ENCODE measurements at regions not wholly inside any gene's neighbourhood (a gene's known extent, or its start where the extent isn't known, plus 50 kb on each side); places are given as distances from the start of the nearest gene placed in this dataset.

DNA sequence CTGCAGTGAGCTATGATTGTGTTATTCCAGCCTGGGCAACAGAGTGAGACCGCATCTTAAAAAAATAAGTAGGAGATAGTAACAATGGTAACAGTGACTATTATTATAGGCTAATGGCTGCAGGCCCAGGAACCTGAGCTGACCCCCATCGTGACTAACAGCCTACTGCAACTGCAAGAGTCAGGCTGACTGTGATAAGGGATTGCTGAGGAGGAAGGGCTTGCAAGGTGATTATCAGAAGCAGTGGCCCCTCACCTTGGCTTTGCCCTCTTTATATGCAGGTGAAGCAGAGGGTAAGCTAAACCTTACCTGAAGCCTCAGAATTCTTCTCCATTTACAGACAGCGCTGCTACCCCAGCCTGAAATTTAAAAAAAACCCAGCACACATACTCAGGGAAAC is 83.9 kb upstream of the SDK1 start:
- no peak for TF ChIP-seq POLR2A (IDR thresholded peaks at IDR 0.05)
- TF ChIP-seq, protein P1, sequence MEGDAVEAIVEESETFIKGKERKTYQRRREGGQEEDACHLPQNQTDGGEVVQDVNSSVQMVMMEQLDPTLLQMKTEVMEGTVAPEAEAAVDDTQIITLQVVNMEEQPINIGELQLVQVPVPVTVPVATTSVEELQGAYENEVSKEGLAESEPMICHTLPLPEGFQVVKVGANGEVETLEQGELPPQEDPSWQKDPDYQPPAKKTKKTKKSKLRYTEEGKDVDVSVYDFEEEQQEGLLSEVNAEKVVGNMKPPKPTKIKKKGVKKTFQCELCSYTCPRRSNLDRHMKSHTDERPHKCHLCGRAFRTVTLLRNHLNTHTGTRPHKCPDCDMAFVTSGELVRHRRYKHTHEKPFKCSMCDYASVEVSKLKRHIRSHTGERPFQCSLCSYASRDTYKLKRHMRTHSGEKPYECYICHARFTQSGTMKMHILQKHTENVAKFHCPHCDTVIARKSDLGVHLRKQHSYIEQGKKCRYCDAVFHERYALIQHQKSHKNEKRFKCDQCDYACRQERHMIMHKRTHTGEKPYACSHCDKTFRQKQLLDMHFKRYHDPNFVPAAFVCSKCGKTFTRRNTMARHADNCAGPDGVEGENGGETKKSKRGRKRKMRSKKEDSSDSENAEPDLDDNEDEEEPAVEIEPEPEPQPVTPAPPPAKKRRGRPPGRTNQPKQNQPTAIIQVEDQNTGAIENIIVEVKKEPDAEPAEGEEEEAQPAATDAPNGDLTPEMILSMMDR (IDR thresholded peaks at IDR 0.05) = no peak
